Transverse colon (tissue), 4 donors: ENCODE measurements at regions not wholly inside any gene's neighbourhood (a gene's known extent, or its start where the extent isn't known, plus 50 kb on each side); places are given as distances from the start of the nearest gene placed in this dataset.

Experiments used
- CTCF ChIP-seq, 5 experiments: fragments of 200-600 bp in 3 of 5; fragments of 450-650 bp in 2 of 5; sonication (generic) in 3 of 5; IDR thresholded peaks; 1 replicate in 2 of 5; 2 replicates in 3 of 5; pipeline ENCODE4 v1.5.1; 2016 to 2017; ENCODE audit warnings: antibody characterized with exemption in 5 of 5, inconsistent platforms in 3 of 5, mild to moderate bottlenecking in 2 of 5, moderate library complexity in 1 of 5
- EP300 ChIP-seq: sonication (generic); formaldehyde crosslinking; IDR thresholded peaks from one replicate; pipeline ENCODE4 v1.6.1; 2017; ENCODE audit warnings: antibody characterized with exemption, low read depth
- POLR2A ChIP-seq: fragments of 450-650 bp; IDR thresholded peaks from one replicate; pipeline ENCODE4 v1.6.1; 2016; ENCODE audit warnings: antibody characterized with exemption, mild to moderate bottlenecking, moderate library complexity
- POLR2AphosphoS5 ChIP-seq, 3 donors: sonication (generic); formaldehyde crosslinking; IDR thresholded peaks; one replicate each; pipeline ENCODE4 v1.6.1; 2016; ENCODE audit warnings: antibody characterized with exemption in 3 of 3

GRCh38 chr1:30466610-30467009 is 256.8 kb downstream of the MATN1 start:
- no peak for TF ChIP-seq CTCF (IDR thresholded peaks at IDR 0.05)
- no peak for TF ChIP-seq EP300
- no peak for TF ChIP-seq POLR2A
- no peak for TF ChIP-seq POLR2AphosphoS5 (IDR thresholded peaks at IDR 0.05)
